Lower leg skin (tissue), 3 donors: ENCODE measurements at regions not wholly inside any gene's neighbourhood (a gene's known extent, or its start where the extent isn't known, plus 50 kb on each side); places are given as distances from the start of the nearest gene placed in this dataset.

Source experiments
- POLR2A ChIP-seq, 2 donors: fragments of 450-650 bp; IDR thresholded peaks; one replicate each; pipeline ENCODE4 v1.6.1; 2016 to 2017; ENCODE audit warnings: antibody characterized with exemption in 2 of 2, mild to moderate bottlenecking in 1 of 2, moderate library complexity in 1 of 2
- TF ChIP-seq, protein P1 (sequence below), 3 donors: fragments of 450-650 bp; IDR thresholded peaks; one replicate each; pipeline ENCODE4 v1.5.1; 2016; ENCODE audit warnings: antibody characterized with exemption in 3 of 3, mild to moderate bottlenecking in 3 of 3, moderate library complexity in 2 of 3

- TF ChIP-seq POLR2A (IDR thresholded peaks at IDR 0.05), result no peak
- TF ChIP-seq, protein P1, sequence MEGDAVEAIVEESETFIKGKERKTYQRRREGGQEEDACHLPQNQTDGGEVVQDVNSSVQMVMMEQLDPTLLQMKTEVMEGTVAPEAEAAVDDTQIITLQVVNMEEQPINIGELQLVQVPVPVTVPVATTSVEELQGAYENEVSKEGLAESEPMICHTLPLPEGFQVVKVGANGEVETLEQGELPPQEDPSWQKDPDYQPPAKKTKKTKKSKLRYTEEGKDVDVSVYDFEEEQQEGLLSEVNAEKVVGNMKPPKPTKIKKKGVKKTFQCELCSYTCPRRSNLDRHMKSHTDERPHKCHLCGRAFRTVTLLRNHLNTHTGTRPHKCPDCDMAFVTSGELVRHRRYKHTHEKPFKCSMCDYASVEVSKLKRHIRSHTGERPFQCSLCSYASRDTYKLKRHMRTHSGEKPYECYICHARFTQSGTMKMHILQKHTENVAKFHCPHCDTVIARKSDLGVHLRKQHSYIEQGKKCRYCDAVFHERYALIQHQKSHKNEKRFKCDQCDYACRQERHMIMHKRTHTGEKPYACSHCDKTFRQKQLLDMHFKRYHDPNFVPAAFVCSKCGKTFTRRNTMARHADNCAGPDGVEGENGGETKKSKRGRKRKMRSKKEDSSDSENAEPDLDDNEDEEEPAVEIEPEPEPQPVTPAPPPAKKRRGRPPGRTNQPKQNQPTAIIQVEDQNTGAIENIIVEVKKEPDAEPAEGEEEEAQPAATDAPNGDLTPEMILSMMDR (IDR thresholded peaks at IDR 0.05), result no peak
These were observed 615.2 kb downstream of the RPS29 start for GRCh38 chr14:48970943-48971342.
